ENCODE measurements at regions not wholly inside any gene's neighbourhood (a gene's known extent, or its start where the extent isn't known, plus 50 kb on each side); places are given as distances from the start of the nearest gene placed in this dataset.

GRCh38 chr3:33958661-33959060 is 160.2 kb downstream of the PDCD6IP start:
- Histone ChIP-seq H3K27me3 (replicated peaks in 1 of 2; ENCODE audit: control insufficient read depth in 2 of 2, insufficient read depth in 2 of 2, low read length in 1 of 2) (no peaks in the 10 kb centered on the region), H3K4me3 (no peak overlapping the region), H3K9ac (ENCODE audit: control insufficient read depth, insufficient read depth, low read length) (no peak overlapping the region), H3K4me1 (ENCODE audit: control insufficient read depth, insufficient read depth, low read length) (no peaks in the 10 kb centered on the region), H3K36me3 (ENCODE audit: control insufficient read depth in 2 of 2, insufficient read depth in 2 of 2, low read length in 1 of 2) (no peaks in the 10 kb centered on the region), H3K79me2 (ENCODE audit: control insufficient read depth, insufficient read depth, low read length) (no peaks in the 10 kb centered on the region), H2AFZ (ENCODE audit: control insufficient read depth, low read depth, low read length) (no peak overlapping the region), H3K27ac (ENCODE audit: control insufficient read depth, insufficient read depth) (no peak overlapping the region), H3K4me2 (ENCODE audit: control insufficient read depth, insufficient read depth) (no peak overlapping the region), H3K9me3 (replicated peaks; ENCODE audit: control insufficient read depth, insufficient read depth, low read length) (no peaks in the 10 kb centered on the region), H4K20me1 (ENCODE audit: control insufficient read depth, insufficient read depth) (no peaks in the 10 kb centered on the region)
- in situ Hi-C loops (cut with MboI) (no loop called here), intact Hi-C loops (cut with micrococcal nuclease; ENCODE audit: unreplicated experiment) (no loop called here)
- DNase-seq (ENCODE audit: low read depth, low spot score) (no peak), FAIRE-seq (no peak), ATAC-seq (no peak)
- 95% methylated on average over 1 of the region's 1 CpG for WGBS (ENCODE audit: insufficient coverage, insufficient replicate concordance, low lambda C conversion rate, missing lambda C conversion rate)
- TF ChIP-seq RAD51 (IDR thresholded peaks at IDR 0.05) = no peak
- no peak for TF ChIP-seq CREM (IDR thresholded peaks at IDR 0.05; ENCODE audit: low read depth)
- no peak for TF ChIP-seq CHD2 (IDR thresholded peaks at IDR 0.05; ENCODE audit: borderline replicate concordance, low read depth, low read length)
- no peak for TF ChIP-seq BCL3 (IDR thresholded peaks at IDR 0.05; ENCODE audit: borderline replicate concordance, insufficient read depth, low read depth, low read length, poor library complexity, severe bottlenecking)
- TF ChIP-seq STAT3 (IDR thresholded peaks at IDR 0.05; ENCODE audit: low read depth, low read length) = no peak
- TF ChIP-seq SP1 (IDR thresholded peaks at IDR 0.05; ENCODE audit: low read depth, low read length) = no peak
- no peak for TF ChIP-seq FOXK2 (IDR thresholded peaks at IDR 0.05)
- no peak for TF ChIP-seq CHD1 (IDR thresholded peaks at IDR 0.05; ENCODE audit: low read depth, low read length)
- ChIA-PET RAD21 (ENCODE audit: unreplicated experiment) (no interaction called here), SMC1A (ENCODE audit: uncharacterized antibody, unreplicated experiment) (interaction anchor here (0.6 kb wide), 1 partner anchor 16 kb away, joined by 4 read pairs; no protein-coding TSS in a partner anchor), POLR2A (no interaction called here), CTCF (no interaction called here)
- no TSS peak for BruUV-seq (replicated peaks)

GRCh38 chr3:33962396-33962795 is 164.0 kb downstream of the PDCD6IP start:
- SMC1A ChIA-PET (ENCODE audit: uncharacterized antibody, unreplicated experiment) = no interaction called here
- Histone ChIP-seq H3K79me2 (ENCODE audit: control insufficient read depth, insufficient read depth, low read length) (no peaks in the 10 kb centered on the region), H3K27me3 (replicated peaks in 1 of 2; ENCODE audit: control insufficient read depth in 2 of 2, insufficient read depth in 2 of 2, low read length in 1 of 2) (no peaks in the 10 kb centered on the region), H3K9ac (ENCODE audit: control insufficient read depth, insufficient read depth, low read length) (no peak overlapping the region), H3K9me3 (replicated peaks; ENCODE audit: control insufficient read depth, insufficient read depth, low read length) (no peaks in the 10 kb centered on the region), H2AFZ (ENCODE audit: control insufficient read depth, low read depth, low read length) (no peak overlapping the region), H3K27ac (ENCODE audit: control insufficient read depth, insufficient read depth) (no peak overlapping the region), H3K36me3 (ENCODE audit: control insufficient read depth in 2 of 2, insufficient read depth in 2 of 2, low read length in 1 of 2) (no peaks in the 10 kb centered on the region), H3K4me1 (ENCODE audit: control insufficient read depth, insufficient read depth, low read length) (no peaks in the 10 kb centered on the region), H3K4me3 (no peak overlapping the region), H3K4me2 (ENCODE audit: control insufficient read depth, insufficient read depth) (no peak overlapping the region), H4K20me1 (ENCODE audit: control insufficient read depth, insufficient read depth) (no peaks in the 10 kb centered on the region)
- CTCF ChIA-PET = no interaction called here
- intact Hi-C loops (cut with micrococcal nuclease; ENCODE audit: unreplicated experiment) (no loop called here), in situ Hi-C loops (cut with MboI) (no loop called here)
- FAIRE-seq (no peak), ATAC-seq (no peak), DNase-seq (ENCODE audit: low read depth, low spot score) (no peak)
- no TSS peak for BruUV-seq (replicated peaks)
- TF ChIP-seq, protein P1, sequence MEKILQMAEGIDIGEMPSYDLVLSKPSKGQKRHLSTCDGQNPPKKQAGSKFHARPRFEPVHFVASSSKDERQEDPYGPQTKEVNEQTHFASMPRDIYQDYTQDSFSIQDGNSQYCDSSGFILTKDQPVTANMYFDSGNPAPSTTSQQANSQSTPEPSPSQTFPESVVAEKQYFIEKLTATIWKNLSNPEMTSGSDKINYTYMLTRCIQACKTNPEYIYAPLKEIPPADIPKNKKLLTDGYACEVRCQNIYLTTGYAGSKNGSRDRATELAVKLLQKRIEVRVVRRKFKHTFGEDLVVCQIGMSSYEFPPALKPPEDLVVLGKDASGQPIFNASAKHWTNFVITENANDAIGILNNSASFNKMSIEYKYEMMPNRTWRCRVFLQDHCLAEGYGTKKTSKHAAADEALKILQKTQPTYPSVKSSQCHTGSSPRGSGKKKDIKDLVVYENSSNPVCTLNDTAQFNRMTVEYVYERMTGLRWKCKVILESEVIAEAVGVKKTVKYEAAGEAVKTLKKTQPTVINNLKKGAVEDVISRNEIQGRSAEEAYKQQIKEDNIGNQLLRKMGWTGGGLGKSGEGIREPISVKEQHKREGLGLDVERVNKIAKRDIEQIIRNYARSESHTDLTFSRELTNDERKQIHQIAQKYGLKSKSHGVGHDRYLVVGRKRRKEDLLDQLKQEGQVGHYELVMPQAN (conservative IDR thresholded peaks at IDR 0.05) = no peak
- no peak for TF ChIP-seq IRF4 (IDR thresholded peaks at IDR 0.05; ENCODE audit: low read depth, low read length)
- TF ChIP-seq RAD51 (IDR thresholded peaks at IDR 0.05) = no peak
- TF ChIP-seq PAX5 (IDR thresholded peaks at IDR 0.05; ENCODE audit: borderline replicate concordance, low read depth, low read length) = no peak
- no peak for TF ChIP-seq NR2C2 (IDR thresholded peaks at IDR 0.05; ENCODE audit: borderline replicate concordance, control insufficient read depth, insufficient read length, low read depth)
- RAD21 ChIA-PET (ENCODE audit: unreplicated experiment) = no interaction called here
- POLR2A ChIA-PET = no interaction called here
- WGBS (ENCODE audit: insufficient coverage, insufficient replicate concordance, low lambda C conversion rate, missing lambda C conversion rate) = 27% methylated on average over 3 of the region's 3 CpGs
